ENCODE measurements at regions not wholly inside any gene's neighbourhood (a gene's known extent, or its start where the extent isn't known, plus 50 kb on each side); places are given as distances from the start of the nearest gene placed in this dataset.

GRCh38 chr5:93165559-93165958, 415.5 kb downstream of the NR2F1-AS1 start:
- DNase-seq (ENCODE audit: extremely low read depth, low read depth): no peak
- TF ChIP-seq, protein P1, sequence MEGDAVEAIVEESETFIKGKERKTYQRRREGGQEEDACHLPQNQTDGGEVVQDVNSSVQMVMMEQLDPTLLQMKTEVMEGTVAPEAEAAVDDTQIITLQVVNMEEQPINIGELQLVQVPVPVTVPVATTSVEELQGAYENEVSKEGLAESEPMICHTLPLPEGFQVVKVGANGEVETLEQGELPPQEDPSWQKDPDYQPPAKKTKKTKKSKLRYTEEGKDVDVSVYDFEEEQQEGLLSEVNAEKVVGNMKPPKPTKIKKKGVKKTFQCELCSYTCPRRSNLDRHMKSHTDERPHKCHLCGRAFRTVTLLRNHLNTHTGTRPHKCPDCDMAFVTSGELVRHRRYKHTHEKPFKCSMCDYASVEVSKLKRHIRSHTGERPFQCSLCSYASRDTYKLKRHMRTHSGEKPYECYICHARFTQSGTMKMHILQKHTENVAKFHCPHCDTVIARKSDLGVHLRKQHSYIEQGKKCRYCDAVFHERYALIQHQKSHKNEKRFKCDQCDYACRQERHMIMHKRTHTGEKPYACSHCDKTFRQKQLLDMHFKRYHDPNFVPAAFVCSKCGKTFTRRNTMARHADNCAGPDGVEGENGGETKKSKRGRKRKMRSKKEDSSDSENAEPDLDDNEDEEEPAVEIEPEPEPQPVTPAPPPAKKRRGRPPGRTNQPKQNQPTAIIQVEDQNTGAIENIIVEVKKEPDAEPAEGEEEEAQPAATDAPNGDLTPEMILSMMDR (IDR thresholded peaks at IDR 0.05; ENCODE audit: low read depth, low read length): no peak

- peak; percentile 47 for DNase-seq (ENCODE audit: extremely low read depth, low read depth)
- TF ChIP-seq, protein P1 (IDR thresholded peaks at IDR 0.05; ENCODE audit: low read depth, low read length): no peak
Measured at GRCh38 chr5:93164690-93165089, 416.3 kb downstream of the NR2F1-AS1 start.

GRCh38 chr5:93163010-93163663, 417.9 kb downstream of the NR2F1-AS1 start:
- TF ChIP-seq, protein P1 (IDR thresholded peaks at IDR 0.05; ENCODE audit: low read depth, low read length): no peak
- peak; percentile 57 for DNase-seq (ENCODE audit: extremely low read depth, low read depth)

DNA sequence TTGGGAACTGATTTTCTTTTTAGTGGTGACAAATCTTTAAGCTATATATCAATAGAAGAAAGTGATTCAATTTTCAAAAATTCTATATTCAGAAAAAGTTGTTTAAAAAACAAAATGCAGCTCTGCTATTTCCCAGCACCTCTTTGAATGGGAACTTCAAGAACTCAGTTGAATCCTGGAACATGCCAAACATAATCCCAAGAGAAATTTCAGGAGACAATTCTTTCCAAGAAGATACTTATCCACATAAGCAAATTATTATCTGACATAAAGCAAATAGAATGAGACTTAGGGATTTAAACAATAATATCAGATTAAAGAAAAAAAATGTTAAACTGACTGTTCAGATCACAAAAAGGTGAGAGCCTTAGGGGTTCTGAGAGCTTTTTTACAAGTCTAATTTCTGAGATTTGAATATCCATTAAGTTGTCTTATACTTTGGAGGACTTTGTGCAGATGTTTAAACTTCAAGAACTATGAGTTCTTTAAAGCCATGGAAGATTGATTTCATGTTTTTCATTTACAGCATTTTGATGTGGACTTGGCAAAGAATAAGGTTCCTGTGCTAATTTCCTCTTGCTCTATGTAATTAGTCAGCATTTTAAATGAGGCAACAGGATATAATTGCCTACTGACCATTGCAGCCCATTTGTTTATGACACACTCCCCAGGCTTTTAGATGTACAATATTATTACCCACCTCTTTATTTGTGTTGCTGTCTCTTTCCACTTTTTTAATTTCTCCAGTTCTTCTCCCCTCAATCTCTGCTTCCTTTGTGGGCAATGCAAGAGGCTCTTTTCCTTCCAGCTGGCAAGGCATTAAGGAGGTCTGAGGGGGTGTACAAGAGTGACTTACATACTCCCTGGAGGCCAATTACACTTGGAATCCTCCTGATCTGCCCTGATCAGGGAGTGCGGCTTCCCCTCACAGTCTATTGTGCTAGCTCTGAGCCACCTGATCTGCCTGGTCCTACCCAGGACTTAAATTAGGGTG, 419.1 kb downstream of the NR2F1-AS1 start:
- TF ChIP-seq, protein P1 (IDR thresholded peaks at IDR 0.05; ENCODE audit: low read depth, low read length): no peak

GRCh38 chr5:93158841-93159240, 422.2 kb downstream of the NR2F1-AS1 start:
- DNase-seq (ENCODE audit: extremely low read depth, low read depth): no peak
- TF ChIP-seq, protein P1 (IDR thresholded peaks at IDR 0.05; ENCODE audit: low read depth, low read length): no peak

More for the DNA sequence above, 419.1 kb downstream of the NR2F1-AS1 start:
- DNase-seq (ENCODE audit: extremely low read depth, low read depth): no peak

GRCh38 chr5:93156566-93156965, 424.5 kb downstream of the NR2F1-AS1 start:
- no peak for DNase-seq (ENCODE audit: extremely low read depth, low read depth)
- TF ChIP-seq, protein P1 (IDR thresholded peaks at IDR 0.05; ENCODE audit: low read depth, low read length): no peak

GRCh38 chr5:93154535-93154934, 426.5 kb downstream of the NR2F1-AS1 start:
- TF ChIP-seq, protein P1 (IDR thresholded peaks at IDR 0.05; ENCODE audit: low read depth, low read length): no peak
- no peak for DNase-seq (ENCODE audit: extremely low read depth, low read depth)
